GM13977 (cell line): ENCODE measurements at regions not wholly inside any gene's neighbourhood (a gene's known extent, or its start where the extent isn't known, plus 50 kb on each side); places are given as distances from the start of the nearest gene placed in this dataset.

Experiments
- DNase-seq: peaks from one replicate; pipeline ENCODE4 v3.0.0; 2012; ENCODE audit warnings: low spot score
- CTCF ChIP-seq: IDR thresholded peaks from 2 replicates; pipeline ENCODE4 v1.5.1; 2012; ENCODE audit warnings: mild to moderate bottlenecking, control low read depth; ENCODE audit not compliant: insufficient read depth; ENCODE audit errors: extremely low read depth, missing control alignments
- in situ Hi-C: fragments of 300-500 bp; cut with MboI; formaldehyde crosslinking; loops from one replicate; pipeline ENCODE4 v1.12.0; 2022; ENCODE audit warnings: low sequenced_read_pairs, low pct_unique_long_range_greater_than_20kb, mixed read lengths, inconsistent platforms; ENCODE audit not compliant: unreplicated experiment

- no peak for DNase-seq
- TF ChIP-seq CTCF = no peak
- in situ Hi-C loops = no loop called here
These were observed 478.1 kb upstream of the SMC2 start for GRCh38 chr9:103615994-103616393.

DNA sequence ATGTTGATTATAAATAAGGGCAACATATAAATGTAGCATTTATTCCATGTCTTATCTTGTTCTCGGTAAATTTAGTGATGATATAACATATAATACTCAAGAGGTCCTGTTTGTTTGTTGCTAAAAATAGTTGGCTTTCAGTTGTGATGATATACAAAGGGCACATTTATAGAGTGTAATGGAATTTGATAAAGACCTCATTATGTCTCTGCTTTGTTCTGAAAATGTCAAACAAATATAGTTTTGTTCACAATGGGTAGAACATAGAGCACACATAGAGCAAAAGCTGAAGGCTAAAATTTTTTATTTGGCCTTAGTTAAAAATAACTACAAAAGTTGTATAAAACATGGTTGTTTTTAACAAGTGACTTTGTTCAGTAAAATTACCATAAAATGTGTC, 477.1 kb upstream of the SMC2 start:
- TF ChIP-seq CTCF = no peak
- in situ Hi-C loops = no loop called here

GRCh38 chr9:103625161-103625804, 468.8 kb upstream of the SMC2 start:
- no peak for DNase-seq
- no peak for TF ChIP-seq CTCF
- in situ Hi-C loops = no loop called here

More for the DNA sequence above, 477.1 kb upstream of the SMC2 start:
- DNase-seq = no peak

- no peak for TF ChIP-seq CTCF
- in situ Hi-C loops = no loop called here
- DNase-seq = no peak
These were observed 466.4 kb upstream of the SMC2 start for GRCh38 chr9:103627731-103628130.

- DNase-seq = no peak
- TF ChIP-seq CTCF = no peak
- in situ Hi-C loops = no loop called here
These were observed 445.0 kb upstream of the SMC2 start for GRCh38 chr9:103649086-103649485.

- in situ Hi-C loops = no loop called here
- TF ChIP-seq CTCF = no peak
- no peak for DNase-seq
These were observed 436.0 kb upstream of the SMC2 start for GRCh38 chr9:103658156-103658555.
